Activated T-helper 1 cell treated with Interleukin-2 at 50 U/mL for 16 hours (primary cell): ENCODE measurements at regions not wholly inside any gene's neighbourhood (a gene's known extent, or its start where the extent isn't known, plus 50 kb on each side); places are given as distances from the start of the nearest gene placed in this dataset.

Experiments
- DNase-seq: peaks from one replicate; pipeline ENCODE4 v3.0.0-alpha.2; 2020; ENCODE audit warnings: low read depth

GRCh38 chr21:16928439-16928838, 584.4 kb upstream of the CXADR start:
- DNase-seq: no peak

- DNase-seq: no peak
Observed at GRCh38 chr21:16932314-16932713, 580.5 kb upstream of the CXADR start.

GRCh38 chr21:16942703-16943102, 570.1 kb upstream of the CXADR start:
- no peak for DNase-seq

- DNase-seq: no peak
Observed at GRCh38 chr21:16943231-16943630, 569.6 kb upstream of the CXADR start.

GRCh38 chr21:16945580-16945979, 567.3 kb upstream of the CXADR start:
- DNase-seq: no peak

GRCh38 chr21:16956824-16957223, 556.0 kb upstream of the CXADR start:
- DNase-seq: no peak

- no peak for DNase-seq
Observed at GRCh38 chr21:16965424-16965823, 547.4 kb upstream of the CXADR start.

GRCh38 chr21:16968436-16968835, 544.4 kb upstream of the CXADR start:
- no peak for DNase-seq

- no peak for DNase-seq
Observed at GRCh38 chr21:16969636-16970035, 543.2 kb upstream of the CXADR start.

- no peak for DNase-seq
Observed at GRCh38 chr21:16974060-16974459, 538.8 kb upstream of the CXADR start.

- no peak for DNase-seq
Observed at GRCh38 chr21:16976193-16976592, 536.6 kb upstream of the CXADR start.

GRCh38 chr21:16978309-16978895, 534.4 kb upstream of the CXADR start:
- no peak for DNase-seq

- DNase-seq: no peak
Observed at GRCh38 chr21:16979574-16979973, 533.3 kb upstream of the CXADR start.

GRCh38 chr21:16983420-16983819, 529.4 kb upstream of the CXADR start:
- no peak for DNase-seq

- DNase-seq: no peak
Observed at GRCh38 chr21:16992448-16992847, 520.4 kb upstream of the CXADR start.

GRCh38 chr21:16993416-16994038, 519.3 kb upstream of the CXADR start:
- no peak for DNase-seq

- DNase-seq: no peak
Observed at GRCh38 chr21:17002594-17003257, 510.1 kb upstream of the CXADR start.

GRCh38 chr21:17003258-17003615, 509.6 kb upstream of the CXADR start:
- DNase-seq: no peak

GRCh38 chr21:17003763-17004373, 509.0 kb upstream of the CXADR start:
- no peak for DNase-seq

GRCh38 chr21:17032141-17032655, 480.6 kb upstream of the CXADR start:
- no peak for DNase-seq

GRCh38 chr21:17044696-17045095, 468.1 kb upstream of the CXADR start:
- DNase-seq: no peak

- DNase-seq: no peak
Observed at GRCh38 chr21:17045214-17045853, 467.5 kb upstream of the CXADR start.

- no peak for DNase-seq
Observed at GRCh38 chr21:17048974-17049373, 463.9 kb upstream of the CXADR start.
